AG20443 (cell line): ENCODE measurements at regions not wholly inside any gene's neighbourhood (a gene's known extent, or its start where the extent isn't known, plus 50 kb on each side); places are given as distances from the start of the nearest gene placed in this dataset.

Source experiments
- DNase-seq: peaks from one replicate; pipeline ENCODE4 v3.0.0; 2012; ENCODE audit warnings: low spot score, mixed read lengths

DNA sequence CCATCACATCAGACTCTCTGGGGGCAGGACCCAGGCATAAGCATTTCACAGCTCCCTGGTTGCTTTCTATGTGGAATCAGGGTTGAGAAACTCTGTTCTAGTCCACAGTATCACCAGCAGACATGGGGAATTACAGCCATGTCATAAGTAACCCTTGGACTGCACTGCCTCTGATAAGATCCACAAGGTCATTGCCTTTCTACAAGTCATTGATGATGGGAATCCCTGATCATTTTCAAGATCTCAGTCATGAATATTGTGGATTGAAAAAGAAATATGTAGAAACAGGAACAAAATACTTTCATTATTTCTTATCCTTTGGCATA, 304.1 kb downstream of the KLF6 start:
- DNase-seq: no peak

DNA sequence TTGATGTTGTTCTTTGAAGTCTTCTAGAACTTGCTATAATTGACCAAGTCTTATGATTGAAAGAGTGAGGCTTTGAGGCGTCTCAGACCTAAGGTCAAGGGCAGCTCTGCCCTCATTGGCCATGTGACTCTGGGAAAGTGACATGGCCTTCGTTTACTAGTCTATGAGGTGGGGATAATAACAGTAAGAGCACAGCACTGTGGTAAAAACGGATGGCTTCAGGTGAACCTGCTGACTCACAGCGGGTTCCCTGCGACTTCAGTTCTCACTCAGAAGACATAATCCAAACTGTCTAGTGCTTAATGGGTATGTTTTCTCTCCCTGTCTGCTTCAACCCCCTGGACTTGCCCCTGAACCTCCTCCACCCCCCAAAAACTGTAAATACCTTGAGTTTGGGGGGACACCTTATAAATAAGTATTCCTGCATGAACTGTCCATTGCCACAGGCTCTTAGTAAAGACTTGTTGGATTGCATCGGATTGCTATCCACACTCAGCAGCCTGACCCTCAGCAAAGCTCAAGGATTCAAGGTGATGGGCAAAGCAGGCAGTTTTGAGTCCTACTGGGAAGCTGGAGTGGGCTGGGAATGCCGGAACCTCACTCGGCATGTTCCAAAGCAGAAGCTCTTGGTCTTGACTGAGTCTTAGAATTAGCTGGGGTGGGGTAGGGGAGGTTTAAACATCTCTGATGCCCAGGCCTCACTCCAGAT, 304.6 kb downstream of the KLF6 start:
- DNase-seq: no peak

DNA sequence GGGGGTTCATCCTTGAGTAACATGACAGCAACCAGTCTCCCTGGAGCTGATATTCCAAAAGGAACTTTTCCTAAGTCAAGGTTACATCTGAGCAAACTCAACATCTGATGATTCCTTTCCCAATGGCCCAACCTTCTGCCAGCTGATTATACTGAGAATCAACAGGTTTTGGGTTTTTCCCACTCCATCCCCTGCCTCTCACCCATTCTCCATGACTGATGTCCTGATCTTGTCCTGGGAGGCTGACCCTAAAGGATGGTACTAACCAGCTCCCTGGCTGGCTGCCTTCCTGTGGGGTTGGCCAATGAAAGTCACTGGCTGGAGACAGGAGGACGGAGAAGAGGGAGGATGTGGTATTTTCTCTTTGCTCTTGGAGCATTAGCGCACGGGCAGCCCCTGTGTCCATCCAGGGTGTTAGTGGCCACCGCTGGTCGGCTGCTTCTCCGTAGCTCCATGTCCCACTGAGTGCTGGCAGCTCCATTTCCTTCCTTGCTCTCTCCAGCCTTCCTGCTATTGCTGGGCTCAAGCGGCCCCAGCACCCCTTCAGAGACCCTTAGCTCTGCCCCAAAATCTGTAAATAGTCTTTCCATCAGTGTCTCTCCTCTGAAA, 306.2 kb upstream of the PITRM1 start:
- DNase-seq: no peak

DNA sequence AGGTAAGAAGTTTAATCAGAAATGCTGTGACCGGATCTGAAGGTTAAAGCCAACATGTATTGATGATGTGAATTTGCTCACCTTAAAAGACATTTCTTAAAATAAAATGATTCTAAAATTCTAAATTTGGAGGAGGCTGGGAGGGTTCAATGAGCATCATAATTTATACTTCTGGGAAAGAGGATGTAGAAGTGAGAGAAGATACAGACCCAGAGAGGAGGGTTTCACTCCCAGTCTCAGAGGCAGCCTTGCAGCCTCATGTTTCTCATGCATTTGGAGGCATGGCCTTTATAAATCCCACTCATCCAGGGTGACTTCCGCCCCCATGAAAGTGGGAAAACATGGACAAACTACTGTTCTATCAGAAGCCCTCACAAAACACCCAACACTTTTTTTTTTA, 305.6 kb upstream of the PITRM1 start:
- DNase-seq: no peak

DNA sequence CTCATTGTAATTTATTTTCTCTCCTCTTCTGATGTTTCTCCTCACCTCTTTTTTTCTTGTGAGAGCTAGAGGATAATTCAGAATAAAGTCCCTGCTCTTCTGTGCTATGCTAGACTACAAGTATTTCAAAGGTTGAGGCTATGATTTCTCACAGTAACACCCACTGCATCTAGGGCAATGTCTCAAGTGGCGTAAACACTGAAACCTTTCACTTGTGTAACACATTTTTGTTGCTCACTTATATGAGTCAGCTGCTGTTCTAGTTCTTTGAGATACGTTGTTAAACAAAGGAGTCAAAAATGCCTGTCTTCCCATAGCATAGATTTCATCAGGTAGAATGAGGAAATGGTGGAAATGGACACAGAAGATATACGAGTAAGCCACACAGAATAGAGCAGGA, 305.1 kb upstream of the PITRM1 start:
- DNase-seq: peak; percentile 32

DNA sequence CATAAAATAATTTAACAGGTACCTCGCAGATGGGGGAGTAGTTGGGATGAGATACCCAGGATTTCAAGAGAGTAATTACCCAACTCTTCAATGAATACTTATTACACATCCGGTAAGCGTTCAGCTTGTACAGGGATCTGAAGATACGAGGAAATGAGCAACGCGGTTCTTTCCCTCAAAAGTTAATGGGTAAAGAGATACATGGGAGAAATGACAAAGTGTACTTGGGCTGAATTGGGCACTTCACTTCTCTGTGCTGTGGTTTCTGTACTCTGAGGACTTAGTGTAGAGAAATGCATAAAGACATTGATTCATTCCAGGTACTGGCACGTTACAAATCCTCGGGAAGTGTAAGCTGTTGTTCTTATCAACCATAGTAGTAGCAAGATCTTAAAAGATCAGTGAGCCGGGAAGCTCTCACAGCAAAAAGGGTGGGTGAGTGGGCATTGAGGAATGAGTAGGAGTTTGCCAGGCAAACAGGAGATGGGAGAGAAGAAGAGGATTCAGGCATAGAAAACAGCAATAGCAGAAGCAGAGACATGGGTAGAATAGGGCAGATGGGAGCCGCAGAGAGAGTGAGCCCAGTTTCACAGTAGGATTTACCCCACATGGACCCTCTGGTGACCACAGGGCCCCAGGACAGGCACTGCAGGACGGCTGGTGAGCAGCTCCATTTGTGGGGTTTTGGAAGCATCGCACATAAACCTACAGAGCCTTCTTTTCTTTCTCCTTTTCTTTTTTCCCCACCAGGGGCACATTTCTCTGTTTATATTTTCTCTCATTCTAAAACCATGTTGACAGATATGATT, 304.3 kb upstream of the PITRM1 start:
- DNase-seq: no peak

DNA sequence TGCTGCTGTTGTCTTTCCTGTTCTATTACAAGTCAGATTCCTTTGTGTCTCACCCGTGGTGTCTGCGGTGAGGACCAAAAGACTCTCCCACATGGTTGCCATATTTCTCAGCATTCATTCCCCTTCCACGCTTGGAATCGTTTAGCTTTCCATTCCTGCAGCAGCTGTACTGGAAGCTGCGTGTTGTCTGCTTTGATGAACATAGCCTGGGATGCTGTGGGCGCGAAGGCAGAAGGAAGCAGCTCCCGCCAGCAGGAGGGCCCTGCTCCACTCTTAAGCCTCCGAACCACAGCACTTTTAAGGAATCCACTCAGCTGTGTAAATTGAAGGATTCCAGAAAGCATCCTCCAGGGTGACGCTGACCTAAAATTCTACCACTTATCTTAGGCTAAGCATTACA, 303.6 kb upstream of the PITRM1 start:
- DNase-seq: peak; percentile 44

DNA sequence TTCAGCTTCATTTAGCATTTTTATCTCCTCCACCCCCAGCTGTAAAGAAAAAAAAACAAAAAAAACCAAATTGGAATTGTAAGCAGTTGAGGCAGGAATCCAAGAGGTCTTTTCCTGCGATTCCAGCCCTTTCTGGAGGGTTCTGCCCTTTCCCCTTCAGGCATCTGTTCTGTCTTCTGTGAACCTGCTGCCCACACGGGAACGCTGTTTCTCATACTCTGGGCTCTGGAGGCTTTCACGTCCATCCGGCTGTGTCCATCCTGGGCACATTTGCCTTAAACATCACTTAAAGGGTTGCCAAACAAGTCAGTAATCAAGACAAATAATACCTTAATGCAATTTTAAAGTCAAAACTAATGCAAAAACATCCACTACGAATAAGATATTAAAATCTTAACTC, 302.8 kb upstream of the PITRM1 start:
- no peak for DNase-seq

DNA sequence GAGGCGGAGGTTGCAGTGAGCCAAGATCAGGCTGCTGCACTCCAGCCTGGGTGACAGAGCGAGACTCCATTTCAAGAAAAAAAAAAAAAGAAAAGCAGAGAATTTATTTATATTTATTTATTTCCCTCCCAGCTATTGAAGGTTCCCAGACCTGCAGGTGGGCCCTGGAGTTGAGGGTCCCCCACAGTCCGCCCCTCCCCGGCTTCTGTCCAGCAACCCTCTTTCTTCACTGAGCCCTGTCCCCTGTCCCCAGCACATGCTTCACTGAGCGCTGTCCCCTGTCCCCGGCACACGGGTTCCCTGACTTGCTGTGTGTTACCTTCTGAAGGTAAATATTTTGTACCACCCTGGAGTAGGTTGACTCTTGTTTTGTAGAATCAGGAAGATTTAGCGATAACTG, 301.7 kb upstream of the PITRM1 start:
- no peak for DNase-seq

DNA sequence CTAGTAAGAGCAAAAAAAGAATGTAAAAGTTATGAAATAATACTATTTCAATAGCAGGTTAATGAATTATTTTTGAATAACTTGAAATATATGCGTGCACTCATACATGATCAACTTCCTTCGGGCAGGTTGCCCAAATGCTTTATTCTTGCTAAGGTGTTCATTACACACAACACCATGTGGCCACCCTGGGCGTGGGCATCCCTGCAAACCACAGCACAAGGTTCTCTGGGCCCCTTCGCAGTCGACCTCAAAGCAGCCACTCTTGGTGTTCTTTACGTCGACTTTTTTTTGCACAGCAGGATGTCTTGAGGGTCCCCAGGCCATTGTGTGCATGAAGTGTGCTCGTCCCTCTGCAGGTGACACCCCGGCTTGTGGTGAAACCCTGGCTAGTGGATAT, 300.7 kb upstream of the PITRM1 start:
- no peak for DNase-seq

DNA sequence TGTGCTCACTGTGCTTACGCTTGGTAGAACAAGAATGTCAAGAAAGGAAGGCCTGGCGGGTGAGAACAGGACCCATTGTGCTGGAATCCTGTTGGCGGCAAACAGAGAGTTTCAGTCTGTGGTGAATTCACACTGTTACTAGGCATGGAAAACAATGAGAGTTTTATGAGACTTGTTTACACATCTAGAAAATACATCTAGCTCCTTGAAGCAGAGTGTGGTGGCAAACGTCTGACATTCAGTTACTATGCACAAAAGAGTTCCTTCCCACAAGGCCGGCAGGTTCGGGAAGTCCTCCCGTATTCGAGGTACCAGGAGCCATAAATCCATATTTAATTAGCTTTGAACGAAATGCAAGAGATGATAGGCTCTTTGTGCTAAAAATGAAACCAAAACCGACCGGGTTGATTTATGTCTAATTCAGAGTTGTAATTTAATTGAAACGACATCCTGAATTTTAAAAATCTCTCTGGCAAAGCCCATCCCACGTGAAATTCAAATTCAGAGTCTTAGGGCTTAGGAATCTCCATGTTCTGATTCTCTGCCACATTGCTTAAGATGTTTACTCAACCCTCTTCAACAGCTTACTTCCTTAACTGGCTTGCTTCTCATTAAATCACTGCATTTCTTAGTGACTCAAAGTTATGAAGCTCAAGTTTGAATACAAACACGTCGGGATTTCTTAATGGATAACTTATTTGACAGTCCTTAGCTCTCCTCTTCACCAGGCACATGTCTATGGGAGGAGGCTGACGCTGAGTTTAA, 299.9 kb upstream of the PITRM1 start:
- DNase-seq: peak; percentile 51

DNA sequence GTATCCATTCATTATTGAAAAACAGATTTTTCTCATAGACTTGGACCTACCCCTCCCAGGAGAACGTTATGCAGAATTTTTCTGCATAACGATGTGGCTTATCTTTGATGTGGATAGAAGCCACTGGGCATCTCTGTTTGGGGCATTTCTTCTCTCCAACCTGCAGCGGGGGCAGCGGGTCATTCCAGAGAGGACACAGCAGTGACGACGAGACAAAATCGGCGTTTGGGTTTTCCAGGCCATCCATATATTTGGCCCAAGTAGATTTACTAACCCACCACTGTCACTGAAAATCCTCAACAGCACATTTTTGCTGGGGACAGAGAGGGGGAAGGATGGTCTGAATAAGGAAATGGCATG, 299.3 kb upstream of the PITRM1 start:
- DNase-seq: no peak

DNA sequence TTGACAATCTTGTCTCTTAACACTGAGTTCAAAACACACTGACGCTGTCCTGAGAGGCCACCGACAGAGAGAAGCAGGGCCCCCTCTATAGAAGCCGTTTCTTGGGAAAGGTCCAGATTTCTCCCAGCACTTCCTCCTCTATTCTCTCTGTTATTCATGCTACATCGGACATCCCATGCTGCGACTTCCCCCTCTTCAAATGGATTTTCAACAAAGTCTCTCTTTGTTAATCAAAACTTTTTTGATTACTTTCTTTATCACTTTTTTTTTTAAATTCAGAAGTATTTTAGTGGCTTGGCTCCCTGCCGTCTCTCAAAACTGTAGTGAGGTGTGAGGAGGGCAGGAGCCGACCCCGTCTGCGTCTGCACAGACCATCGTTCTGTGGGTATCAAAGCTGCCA, 298.9 kb upstream of the PITRM1 start:
- DNase-seq: no peak

DNA sequence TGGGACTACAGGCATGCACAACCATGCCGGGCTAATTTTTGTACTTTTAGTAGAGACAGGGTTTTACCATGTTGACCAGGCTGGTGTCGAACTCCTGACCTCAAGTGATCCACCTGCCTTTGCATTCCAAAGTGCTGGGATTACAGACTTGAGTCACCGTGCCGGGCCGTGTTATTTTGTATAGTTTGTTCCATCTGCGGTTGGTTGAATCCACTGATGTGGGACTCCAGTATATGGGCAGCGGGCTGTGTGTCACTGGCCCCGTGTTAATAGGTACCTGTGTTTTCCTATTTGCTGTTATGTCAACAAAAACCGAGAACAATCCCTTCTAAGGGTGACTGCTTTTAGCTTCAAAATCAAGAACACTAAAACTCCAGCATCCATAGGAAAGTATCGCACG, 297.6 kb upstream of the PITRM1 start:
- no peak for DNase-seq

DNA sequence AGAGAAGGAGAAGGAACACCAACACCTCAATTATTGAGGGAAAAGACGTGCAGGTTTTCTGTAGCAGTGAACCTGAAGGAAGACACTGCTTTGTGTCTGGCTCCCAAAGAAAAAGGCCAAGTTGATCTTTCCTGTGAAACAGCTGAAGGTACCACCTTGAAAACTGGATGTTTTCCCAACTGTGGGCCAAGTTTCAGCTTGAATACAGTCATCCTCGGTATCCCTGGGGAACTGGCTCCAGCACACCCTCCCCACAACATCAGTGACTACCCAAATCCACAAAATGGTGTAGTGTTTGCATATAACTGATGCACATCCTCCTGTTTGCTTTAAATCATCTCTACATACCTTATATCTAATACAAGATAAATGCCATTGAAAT, 297.0 kb upstream of the PITRM1 start:
- no peak for DNase-seq

DNA sequence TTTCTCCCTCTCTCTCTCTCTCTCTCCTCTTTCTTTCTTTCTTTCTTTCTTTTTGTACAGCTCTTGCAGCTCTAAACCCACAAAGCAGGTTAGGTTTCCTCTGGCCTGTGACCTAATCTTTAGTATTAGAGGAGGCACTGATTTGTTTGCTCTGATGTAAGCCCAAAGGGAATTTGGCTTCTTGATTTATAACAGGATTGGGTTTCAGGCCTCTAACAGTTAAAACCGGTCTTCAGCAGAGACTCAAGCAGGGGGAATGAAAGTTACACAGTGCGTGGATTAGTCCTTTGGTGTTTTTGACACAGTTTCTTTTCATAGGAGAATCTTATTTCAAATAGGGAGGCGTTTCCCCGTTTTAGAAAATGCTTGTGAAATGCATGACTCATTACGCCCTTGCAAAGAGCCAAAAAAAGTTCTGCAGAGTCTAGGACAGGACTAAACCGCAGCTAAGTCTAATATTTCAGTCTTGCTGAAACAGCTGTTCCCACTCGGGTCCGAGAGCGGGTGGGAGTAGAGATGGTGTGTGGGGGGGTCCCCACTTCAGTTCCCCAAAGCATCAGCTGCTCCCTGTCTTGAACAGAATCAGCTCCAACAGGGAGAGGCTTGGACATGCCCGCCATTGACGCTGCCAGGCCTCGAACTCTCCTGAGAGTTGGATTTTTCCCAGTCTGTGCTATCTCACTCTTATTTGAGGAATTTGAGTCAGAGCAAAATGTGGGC, 296.5 kb upstream of the PITRM1 start:
- DNase-seq: peak; percentile 73

DNA sequence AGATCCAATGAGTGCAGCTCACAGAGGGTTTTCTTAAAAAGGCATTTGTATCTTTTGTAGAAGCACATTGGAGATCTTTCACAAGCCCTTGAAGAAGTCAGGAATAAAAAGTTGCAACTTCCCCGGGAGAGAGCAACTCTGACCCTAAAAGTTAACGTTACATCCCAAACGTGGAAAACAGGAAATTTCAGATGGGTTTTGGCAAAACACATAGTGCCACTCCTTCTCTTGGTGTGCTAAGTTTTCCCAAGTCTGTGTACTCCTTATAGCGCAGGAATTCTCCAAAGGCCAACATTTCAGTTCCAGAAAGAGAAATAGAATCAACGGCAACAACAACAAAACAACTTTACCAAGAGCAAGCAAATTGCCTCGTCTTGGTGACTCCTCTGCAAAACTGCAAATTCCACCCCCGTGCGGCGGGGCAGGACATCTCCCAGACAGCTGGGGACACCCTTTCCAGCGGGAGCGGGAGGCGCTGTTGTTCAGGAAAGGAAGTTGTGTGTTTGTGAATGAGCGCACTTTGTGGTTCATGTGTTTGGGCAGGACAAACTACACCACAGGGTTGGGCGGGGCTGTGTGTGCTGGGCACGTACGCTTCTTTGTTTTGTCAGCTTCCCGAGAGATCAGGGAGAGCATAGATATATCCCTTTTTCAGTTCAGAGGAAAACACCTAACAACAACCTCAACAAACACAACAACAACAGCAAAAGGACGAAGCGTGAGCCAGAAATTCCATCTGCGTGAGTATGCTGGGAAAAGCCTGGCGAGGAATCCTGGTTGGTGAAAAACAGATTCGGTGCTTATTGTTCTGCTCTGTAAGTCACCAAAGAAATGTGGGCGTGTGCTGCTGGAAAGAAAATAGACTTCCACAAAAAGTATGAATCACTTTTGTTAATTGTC, 294.7 kb upstream of the PITRM1 start:
- DNase-seq: peak; percentile 83

DNA sequence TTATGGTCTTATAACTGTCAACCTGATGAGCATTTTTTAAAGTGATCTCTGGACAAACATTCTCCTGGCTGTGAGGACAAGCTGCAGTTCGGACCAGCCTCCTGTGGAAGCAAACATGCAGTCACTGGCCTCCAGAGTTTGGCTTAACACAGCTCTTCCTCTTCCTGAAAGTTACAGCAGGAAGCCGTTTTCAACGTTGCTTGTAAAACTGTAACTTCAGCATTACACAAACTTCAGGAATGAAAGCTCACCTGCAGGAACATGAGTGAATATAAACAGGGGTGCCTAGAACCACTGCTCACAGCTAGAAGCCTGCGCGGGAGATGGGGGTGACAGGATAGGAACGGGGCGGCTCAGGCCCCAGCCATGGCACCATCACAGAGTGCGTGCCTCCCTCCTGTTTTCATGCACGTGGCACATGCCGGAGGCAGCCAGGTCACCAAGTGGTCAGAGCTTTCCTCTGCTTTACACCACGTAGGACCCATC, 292.9 kb upstream of the PITRM1 start:
- DNase-seq: no peak

DNA sequence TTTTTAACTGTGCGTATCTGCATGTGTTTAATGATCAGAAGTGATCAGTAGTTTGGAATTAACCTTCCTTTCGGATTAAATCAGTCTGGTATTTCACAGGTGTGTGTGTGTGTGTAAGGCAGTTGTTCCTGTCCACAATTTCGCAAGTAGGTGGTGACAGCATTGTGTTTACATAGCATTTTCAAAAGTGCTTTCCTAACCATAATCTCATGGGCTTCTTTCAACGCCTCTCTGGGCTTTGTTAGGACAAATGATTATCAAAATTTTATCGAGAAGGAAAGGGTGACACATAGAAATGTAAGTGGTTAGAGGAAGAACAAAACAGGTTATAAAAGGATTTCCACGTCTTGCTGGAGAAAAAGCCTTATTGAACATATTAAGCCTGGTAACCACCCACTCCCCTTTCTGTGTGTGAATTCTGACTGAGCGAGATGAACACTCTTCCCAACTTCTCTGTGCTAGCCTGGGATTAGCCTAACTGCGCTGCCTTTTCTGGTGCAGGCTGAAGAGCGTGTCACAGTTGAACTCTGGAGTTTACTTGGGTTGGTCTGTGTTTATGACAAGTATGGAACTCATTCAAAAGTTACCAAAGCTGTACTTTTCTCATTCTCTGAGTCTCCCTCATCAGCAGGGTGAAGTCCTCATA, 292.3 kb upstream of the PITRM1 start:
- no peak for DNase-seq

DNA sequence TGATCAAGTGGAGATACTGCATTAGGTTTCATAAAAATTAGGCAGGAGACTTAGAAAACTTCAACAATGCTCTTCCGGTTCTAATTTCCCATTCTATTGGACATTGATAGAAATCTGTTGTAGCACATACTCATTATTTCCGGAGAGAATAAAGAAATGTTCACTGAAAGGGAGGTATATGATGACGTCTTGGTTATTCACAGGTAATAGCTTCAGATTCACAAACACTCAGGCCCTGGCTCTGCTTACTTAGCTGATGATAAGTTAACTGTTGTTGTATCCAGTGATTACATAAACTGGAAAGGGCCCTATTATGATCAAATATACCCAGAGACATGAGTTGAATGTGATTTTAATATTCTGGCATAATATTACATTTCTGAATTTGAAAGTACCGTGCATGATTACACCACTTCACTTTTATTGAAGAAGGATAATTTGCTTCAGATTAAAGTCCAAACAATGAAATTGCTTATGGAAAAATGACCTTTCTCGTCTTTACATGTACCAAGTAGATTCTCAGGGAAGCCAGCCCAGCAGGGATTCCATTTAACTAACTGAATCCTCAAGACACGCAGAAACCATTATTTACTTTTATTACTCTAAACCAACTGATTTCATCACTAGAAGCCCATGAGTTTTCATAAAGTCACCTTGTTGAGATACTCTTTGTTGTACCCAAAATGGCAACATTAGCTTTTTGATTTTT, 288.0 kb upstream of the PITRM1 start:
- DNase-seq: no peak
